ENCODE measurements at regions not wholly inside any gene's neighbourhood (a gene's known extent, or its start where the extent isn't known, plus 50 kb on each side); places are given as distances from the start of the nearest gene placed in this dataset.

DNA sequence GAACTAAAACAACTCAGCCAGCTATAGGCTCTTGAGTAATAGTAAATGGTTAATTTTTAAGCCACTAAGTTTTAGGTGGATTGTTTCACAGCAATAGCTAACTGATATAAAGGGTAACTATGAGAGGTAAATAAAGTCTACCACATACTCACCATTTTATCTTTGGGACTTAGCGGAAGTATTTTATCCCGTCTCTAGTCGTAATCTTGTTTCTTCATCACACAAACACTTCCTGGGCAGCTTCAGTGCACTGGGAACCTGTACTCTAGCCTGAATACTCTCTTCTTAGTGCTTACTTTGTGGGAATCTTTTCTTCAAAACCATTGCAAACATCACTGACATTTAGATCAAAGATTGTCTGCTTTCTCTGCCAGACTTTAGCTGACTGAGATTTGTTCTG lies 360.5 kb downstream of the EPHA4 start:
- TF ChIP-seq ATRX (CRISPR knock-in tag; IDR thresholded peaks at IDR 0.05; ENCODE audit: borderline replicate concordance): no peak
- TF ChIP-seq, protein P1, sequence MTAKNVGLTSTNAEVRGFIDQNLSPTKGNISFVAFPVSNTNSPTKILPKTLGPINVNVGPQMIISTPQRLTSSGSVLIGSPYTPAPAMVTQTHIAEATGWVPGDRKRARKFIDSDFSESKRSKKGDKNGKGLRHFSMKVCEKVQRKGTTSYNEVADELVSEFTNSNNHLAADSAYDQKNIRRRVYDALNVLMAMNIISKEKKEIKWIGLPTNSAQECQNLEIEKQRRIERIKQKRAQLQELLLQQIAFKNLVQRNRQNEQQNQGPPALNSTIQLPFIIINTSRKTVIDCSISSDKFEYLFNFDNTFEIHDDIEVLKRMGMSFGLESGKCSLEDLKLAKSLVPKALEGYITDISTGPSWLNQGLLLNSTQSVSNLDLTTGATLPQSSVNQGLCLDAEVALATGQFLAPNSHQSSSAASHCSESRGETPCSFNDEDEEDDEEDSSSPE (CRISPR knock-in tag; IDR thresholded peaks at IDR 0.05): no peak
- TF ChIP-seq, protein P2, sequence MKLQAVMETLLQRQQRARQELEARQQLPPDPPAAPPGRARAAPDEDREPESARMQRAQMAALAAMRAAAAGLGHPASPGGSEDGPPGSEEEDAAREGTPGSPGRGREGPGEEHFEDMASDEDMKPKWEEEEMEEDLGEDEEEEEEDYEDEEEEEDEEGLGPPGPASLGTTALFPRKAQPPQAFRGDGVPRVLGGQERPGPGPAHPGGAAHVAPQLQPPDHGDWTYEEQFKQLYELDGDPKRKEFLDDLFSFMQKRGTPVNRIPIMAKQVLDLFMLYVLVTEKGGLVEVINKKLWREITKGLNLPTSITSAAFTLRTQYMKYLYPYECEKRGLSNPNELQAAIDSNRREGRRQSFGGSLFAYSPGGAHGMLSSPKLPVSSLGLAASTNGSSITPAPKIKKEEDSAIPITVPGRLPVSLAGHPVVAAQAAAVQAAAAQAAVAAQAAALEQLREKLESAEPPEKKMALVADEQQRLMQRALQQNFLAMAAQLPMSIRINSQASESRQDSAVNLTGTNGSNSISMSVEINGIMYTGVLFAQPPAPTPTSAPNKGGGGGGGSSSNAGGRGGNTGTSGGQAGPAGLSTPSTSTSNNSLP (IDR thresholded peaks at IDR 0.05; ENCODE audit: low read depth, low read length): no peak
- TF ChIP-seq ZSCAN12 (CRISPR knock-in tag; IDR thresholded peaks at IDR 0.05): no peak
- TF ChIP-seq MEIS2 (CRISPR knock-in tag; IDR thresholded peaks at IDR 0.05): no peak
- TF ChIP-seq SIN3A (IDR thresholded peaks at IDR 0.05; ENCODE audit: borderline replicate concordance, low read depth, low read length): no peak
- no peak for TF ChIP-seq POLR2AphosphoS5 (IDR thresholded peaks at IDR 0.05; ENCODE audit: low read depth, low read length)
- TF ChIP-seq KDM5A (IDR thresholded peaks at IDR 0.05; ENCODE audit: borderline replicate concordance, low read length): no peak
- no peak for TF ChIP-seq CTCF (CRISPR knock-in tag; IDR thresholded peaks at IDR 0.05)
